Endometrium (tissue), 2 donors: ENCODE measurements at regions not wholly inside any gene's neighbourhood (a gene's known extent, or its start where the extent isn't known, plus 50 kb on each side); places are given as distances from the start of the nearest gene placed in this dataset.
"Not testable (repeated sequence)": the region's sequence is repeated elsewhere in the genome, so short reads cannot be mapped to it uniquely, and the experiment has no call there.

Experiments
- FAIRE-seq: peaks from 2 replicates; lab custom pipeline; 2012; peaks lifted over from hg19 to GRCh38; lab: Jason Lieb, UNC
- donor health status: control.
- donor health status: control.

- no peak for FAIRE-seq
Observed at GRCh38 chr2:180695586-180696401, 284.6 kb upstream of the UBE2E3 start.

DNA sequence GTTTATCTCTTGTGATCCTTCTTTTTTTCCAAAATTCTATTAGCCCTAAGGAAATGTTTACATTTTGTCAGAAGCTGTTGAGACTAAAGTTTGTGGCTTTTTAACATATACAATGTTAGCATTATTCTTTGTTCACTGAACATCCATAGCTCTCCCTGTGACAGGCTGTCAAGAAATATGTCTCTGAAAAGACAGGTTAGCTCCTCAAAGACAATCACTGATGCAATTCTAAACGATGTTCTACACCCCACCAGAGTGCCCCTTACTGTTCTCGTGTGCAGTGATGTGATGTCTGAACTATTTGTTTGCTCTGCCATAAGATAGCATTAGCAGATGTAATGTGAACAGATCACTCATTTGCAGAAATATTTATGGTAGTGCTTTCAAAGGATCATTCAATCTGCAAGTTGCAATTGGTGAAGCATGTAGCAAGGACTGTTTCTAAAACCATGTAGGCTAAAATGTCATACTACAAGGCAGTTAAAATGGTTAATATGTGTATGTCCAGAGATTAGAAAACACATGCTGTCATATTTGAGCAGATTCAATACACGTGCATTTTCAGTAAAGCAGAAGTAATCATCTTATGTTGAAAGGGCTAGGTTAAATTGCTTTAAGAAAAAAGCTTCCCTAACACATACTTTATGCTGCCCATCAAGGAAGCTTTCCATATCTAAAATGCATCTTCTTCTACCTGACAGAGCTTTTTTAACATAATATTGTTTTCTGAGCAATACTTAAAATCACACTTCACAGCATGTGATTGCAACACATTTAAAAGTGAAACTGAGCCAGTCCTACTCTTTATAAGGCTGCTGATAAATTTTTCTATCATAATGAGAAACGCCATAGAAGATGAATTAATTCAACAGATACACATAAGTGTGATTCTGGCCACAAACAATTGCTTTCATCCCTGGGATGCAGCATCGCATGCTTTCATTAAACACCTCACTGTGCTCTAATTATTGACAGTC is 285.7 kb upstream of the UBE2E3 start:
- no peak for FAIRE-seq

DNA sequence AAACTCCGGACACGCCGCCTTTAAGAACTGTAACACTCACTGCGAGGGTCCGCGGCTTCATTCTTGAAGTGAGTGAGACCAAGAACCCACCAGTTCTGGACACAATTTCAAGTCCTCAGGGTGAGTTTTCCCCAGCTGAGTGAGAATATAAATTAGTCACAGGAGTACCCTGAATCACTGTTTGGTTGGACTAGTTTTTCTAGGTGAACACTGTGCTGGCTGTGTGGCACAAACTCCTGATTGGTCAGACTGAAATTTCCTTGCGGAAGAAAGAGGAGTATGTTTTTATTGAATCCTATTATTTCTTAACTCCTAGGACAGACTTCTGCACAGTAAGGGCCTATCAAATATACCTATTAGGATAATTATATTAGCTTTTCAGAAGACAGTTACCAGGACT is 288.1 kb upstream of the UBE2E3 start:
- no peak for FAIRE-seq

- not testable (repeated sequence) for FAIRE-seq
Observed at GRCh38 chr2:180691855-180692223, 288.6 kb upstream of the UBE2E3 start.

- not testable (repeated sequence) for FAIRE-seq
Observed at GRCh38 chr2:180691186-180691854, 289.1 kb upstream of the UBE2E3 start.

DNA sequence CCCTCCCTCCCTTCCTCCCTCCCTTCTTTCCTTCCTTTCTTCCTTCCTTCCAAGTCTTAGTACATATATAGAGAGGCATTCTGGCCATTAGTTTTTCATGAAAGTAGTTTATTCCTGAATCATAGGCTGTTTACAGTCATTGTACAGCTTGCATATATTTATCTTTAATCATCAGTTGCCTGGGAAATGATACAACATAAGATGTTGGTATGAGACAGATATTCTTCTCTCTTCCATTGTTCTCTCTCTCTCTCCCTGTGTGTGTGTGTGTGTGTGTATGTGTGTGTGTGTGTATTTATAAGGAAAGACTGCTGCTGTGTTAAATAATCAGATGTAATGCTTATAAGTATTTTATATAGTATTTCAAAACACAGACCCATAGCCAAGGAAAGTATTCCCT is 289.8 kb upstream of the UBE2E3 start:
- no peak for FAIRE-seq

GRCh38 chr2:180682871-180683270 is 297.5 kb upstream of the UBE2E3 start:
- FAIRE-seq, result no peak

DNA sequence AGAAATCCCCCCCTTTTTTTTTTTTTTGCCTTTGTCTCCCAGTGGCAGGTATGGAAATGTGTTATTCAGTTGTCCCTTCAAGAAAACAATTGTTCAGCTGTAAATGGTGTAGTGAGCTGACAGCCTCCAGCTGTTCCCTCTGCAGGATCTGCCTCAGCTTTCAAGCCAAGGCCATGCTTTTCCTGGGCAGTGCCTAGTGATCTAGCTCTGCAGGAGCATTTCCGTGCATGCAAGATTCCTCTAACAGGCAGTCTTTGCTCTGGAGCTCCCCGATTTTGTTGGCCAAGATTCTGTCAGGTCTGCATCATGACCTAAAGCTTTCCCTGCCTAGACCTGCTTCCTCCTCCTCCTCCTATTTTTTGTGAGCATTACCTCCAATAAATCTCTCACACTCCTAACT is 300.7 kb upstream of the UBE2E3 start:
- no peak for FAIRE-seq

DNA sequence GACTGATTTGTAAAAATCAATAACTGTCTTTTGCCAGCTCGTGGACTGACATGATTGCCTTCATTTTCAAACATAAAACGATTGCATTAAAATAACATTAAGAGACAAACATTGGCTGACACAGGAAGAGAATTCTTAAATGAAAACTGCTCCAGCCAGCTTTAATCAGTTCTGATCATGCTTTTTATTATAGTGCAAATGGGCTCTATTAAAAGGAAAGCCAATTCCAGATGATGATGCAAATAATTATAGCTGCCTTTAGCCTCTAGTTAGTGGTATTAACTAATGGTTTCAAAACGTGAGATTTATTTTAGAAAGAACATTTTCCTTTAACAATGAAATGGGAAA is 301.8 kb upstream of the UBE2E3 start:
- no peak for FAIRE-seq

GRCh38 chr2:180677930-180678624 is 302.3 kb upstream of the UBE2E3 start:
- no peak for FAIRE-seq

GRCh38 chr2:180677200-180677599 is 303.2 kb upstream of the UBE2E3 start:
- no peak for FAIRE-seq

- no peak for FAIRE-seq
Observed at GRCh38 chr2:180676520-180677025, 303.8 kb upstream of the UBE2E3 start.

DNA sequence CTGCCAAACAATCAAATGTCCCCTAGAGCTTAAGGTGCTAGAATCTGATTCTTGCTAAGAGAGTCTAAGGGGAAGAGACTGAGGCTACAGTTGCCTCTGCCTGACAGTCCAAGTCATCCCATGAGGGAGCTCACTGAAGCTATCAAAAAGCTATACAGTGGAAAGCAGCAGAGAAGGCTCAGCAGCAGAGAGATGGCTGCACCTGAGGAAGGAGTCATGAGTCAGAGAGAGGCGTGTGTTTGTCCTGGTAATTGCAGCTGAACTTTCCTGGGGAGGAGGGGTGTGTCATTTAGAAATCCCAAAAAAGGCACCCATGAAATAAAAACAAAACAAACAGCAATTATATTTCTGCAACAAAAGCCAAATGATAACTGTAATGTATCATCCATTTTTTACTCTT is 305.2 kb upstream of the UBE2E3 start:
- no peak for FAIRE-seq

DNA sequence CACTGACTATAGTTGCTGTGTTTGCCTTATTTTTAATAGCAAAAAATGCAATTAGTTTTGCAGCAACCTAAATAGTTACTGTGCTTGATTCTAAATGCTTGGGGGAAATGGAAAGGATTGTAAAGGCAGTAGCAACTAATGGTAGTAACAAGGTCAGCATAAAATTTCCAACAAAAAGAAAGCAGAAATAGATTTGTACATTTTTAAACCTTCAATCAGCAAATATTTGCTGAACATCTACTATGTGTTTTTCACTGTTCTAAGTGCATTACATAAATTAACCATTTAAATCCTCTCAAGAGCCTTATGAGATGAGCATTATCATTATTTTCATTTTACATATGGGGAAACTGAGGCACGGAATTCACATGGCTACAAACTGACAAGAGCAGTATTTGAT is 308.0 kb upstream of the UBE2E3 start:
- FAIRE-seq, result no peak

DNA sequence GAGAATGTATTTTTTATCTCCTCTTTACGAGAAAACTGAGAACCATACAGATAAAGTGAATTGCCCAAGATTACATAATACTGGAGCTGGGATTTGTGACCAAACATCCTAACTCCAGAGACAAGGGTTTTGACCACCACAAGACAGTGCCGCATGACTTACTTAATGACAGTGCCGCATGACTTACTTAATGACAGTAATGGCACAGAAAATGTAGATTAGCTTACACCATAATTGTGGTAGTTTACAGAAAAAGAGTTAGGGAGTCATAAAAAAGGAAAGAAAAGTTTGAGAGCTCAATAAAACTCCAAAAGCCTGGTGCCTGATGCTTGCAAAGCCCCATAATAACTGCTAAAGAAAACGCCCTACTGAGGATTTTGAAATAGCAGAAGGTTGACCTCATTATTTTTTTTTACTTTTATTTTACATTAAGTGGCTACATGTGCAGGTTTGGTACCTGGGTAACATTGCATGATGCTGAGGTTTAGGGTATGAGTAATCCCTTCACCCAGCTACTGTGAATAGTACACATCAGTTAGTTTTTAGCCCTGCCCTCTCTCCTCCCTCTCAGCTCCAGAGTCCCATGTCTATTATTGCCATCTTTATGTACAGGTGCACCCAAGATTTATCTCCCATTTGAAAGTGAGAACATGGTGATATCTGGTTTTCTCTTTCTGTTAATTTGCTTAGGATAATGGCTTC is 310.0 kb upstream of the UBE2E3 start:
- FAIRE-seq, result no peak

GRCh38 chr2:180669016-180669415 is 311.4 kb upstream of the UBE2E3 start:
- no peak for FAIRE-seq

DNA sequence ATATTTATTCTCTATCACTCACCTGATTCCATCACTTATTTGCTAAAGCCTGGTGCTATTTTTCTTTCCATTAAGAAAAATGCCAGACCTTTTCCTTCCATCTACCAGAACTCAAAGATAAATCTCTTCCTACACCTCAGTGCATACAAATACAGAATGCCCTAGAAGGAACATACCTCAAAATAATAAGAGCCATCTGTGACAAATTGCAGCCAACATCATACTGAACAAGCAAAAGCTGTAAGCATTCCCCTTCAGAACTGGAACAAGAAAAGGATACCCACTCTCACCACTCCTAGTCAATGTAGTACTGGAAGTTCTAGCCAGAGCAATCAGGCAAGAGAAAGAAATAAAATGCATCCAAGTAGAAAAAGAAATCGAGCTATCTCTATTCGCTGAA is 315.9 kb upstream of the UBE2E3 start:
- FAIRE-seq, result no peak

DNA sequence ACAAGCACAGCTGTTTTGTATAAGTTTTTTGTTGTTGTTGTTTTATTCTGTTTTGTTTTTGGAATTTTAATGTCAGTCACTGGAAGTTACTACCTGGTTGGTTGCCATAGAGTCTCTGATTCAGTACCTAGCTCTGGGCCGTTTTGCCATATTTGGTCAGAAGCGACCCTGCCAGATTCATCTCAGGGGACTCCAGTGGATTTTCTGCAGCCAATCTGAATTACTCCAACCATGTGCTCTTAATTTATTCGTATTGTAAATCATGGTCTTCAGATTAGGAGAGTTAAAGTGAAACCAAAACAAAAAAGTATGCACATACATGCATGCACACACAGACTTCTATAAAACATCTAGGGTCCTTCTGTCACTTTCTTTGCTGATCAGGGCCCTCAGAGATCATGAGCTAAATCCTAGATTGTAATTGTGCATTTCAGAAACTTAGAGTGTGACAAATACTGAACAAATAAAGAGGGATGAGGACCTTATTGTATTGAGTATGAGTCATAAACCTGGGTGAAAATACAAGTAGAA is 317.4 kb upstream of the UBE2E3 start:
- no peak for FAIRE-seq

DNA sequence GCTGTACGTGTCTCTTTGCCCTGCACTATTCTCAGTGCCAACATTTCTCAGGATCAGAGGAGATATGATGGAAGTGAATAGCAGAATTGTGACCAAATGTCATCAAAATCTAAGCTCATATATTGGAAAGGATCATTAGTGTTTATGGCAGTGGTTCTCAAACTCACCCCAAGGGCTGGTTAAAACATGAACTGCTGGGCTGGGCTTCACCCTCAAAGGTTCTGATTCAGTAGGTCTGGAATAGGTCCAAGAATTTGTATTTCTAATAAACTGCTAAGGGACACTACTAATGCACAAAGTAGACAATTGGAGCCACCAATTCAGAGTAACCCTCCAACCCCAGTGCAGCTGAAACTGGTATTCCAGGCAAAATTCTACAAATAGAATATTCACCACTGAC is 317.9 kb upstream of the UBE2E3 start:
- FAIRE-seq, result no peak

- FAIRE-seq, result no peak
Observed at GRCh38 chr2:180661686-180662030, 318.7 kb upstream of the UBE2E3 start.
